Thyroid gland (tissue), 4 donors: ENCODE measurements at regions not wholly inside any gene's neighbourhood (a gene's known extent, or its start where the extent isn't known, plus 50 kb on each side); places are given as distances from the start of the nearest gene placed in this dataset.

ENCODE experiments used
- CTCF ChIP-seq, 6 experiments: fragments of 200-600 bp in 3 of 6; fragments of 450-650 bp in 3 of 6; sonication (generic) in 3 of 6; IDR thresholded peaks; one replicate each; pipeline ENCODE4 v1.5.1; 2016 to 2019; ENCODE audit warnings: antibody characterized with exemption in 6 of 6, mild to moderate bottlenecking in 2 of 6, inconsistent platforms in 1 of 6, moderate library complexity in 1 of 6
- POLR2A ChIP-seq, 2 donors: fragments of 450-650 bp; IDR thresholded peaks; one replicate each; pipeline ENCODE4 v1.6.1; 2017; ENCODE audit warnings: antibody characterized with exemption in 2 of 2, mild to moderate bottlenecking in 2 of 2, moderate library complexity in 1 of 2

DNA sequence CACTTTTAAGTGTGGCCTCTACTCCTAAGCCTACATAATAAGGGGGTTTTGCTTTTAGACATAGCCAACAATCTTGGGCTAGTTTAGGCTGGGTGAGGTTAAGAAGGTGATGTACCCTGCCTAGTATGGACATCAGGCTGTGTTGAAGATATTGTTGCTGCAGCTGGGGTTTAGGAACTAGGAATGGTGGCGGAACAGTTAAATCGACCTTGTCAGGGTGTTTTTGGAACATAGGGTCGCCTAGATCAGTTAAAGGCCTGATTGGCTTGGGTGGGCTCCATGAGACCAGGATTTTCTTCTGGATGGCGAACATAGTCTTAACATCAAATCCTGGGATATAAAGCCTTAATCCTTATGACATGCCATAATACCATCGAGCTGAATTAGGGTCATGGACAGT, 156.1 kb downstream of the TRIM27 start:
- TF ChIP-seq CTCF (IDR thresholded peaks at IDR 0.05) (no peak), POLR2A (IDR thresholded peaks at IDR 0.05) (no peak)
